H1 (cell line): ENCODE measurements at regions not wholly inside any gene's neighbourhood (a gene's known extent, or its start where the extent isn't known, plus 50 kb on each side); places are given as distances from the start of the nearest gene placed in this dataset.

ENCODE experiments used
- CTCF ChIA-PET: fragments of 300-600 bp; sonication (Branson Sonifier 250); formaldehyde crosslinking; loops from one replicate; lab custom pipeline; 2021; ENCODE audit not compliant: partially characterized antibody; lab: Charles Lee
- POLR2A ChIA-PET: fragments of 300-600 bp; sonication (Branson Sonifier 250); formaldehyde crosslinking; loops from one replicate; lab custom pipeline; 2021; ENCODE audit warnings: inconsistent platforms; ENCODE audit not compliant: partially characterized antibody; lab: Charles Lee
- DNase-seq, 2 experiments: peaks; one replicate each; pipeline versions ENCODE4 v3.0.0 to v3.0.0-alpha.2; 2010 to 2022; ENCODE audit warnings: low spot score in 2 of 2, low read depth in 1 of 2, mixed read lengths in 1 of 2
- FAIRE-seq: peaks from 2 replicates; lab custom pipeline; 2011; peaks lifted over from hg19 to GRCh38; lab: Jason Lieb, UNC
- H2AFZ ChIP-seq: 2 replicates; pipeline ENCODE4 v1.8.1; 2012; ENCODE audit warnings: low read length, inconsistent platforms
- H2AK5ac ChIP-seq: 2 replicates; pipeline ENCODE4 v1.6.1; 2013; ENCODE audit warnings: low read depth, low read length
- H2BK120ac ChIP-seq: replicated peaks from 2 replicates; pipeline ENCODE3; 2013; ENCODE audit warnings: low read depth, low read length, inconsistent platforms
- H2BK12ac ChIP-seq: 2 replicates; pipeline ENCODE4 v1.6.1; 2013; ENCODE audit warnings: low read depth, low read length
- H2BK15ac ChIP-seq: 2 replicates; pipeline ENCODE4 v1.6.1; 2013; ENCODE audit warnings: low read length
- H2BK20ac ChIP-seq: 2 replicates; pipeline ENCODE4 v1.6.1; 2013; ENCODE audit warnings: low read length
- H2BK5ac ChIP-seq: 2 replicates; pipeline ENCODE4 v1.6.1; 2013; ENCODE audit warnings: low read depth, low read length
- H3K14ac ChIP-seq: 2 replicates; pipeline ENCODE4 v1.6.1; 2013; ENCODE audit warnings: inconsistent platforms; ENCODE audit not compliant: insufficient read length
- H3K18ac ChIP-seq: 2 replicates; pipeline ENCODE4 v1.6.1; 2013; ENCODE audit warnings: low read length; ENCODE audit errors: extremely low read depth
- H3K23ac ChIP-seq: 2 replicates; pipeline ENCODE4 v1.6.1; 2013; ENCODE audit warnings: inconsistent platforms; ENCODE audit not compliant: insufficient read length
- H3K23me2 ChIP-seq: 2 replicates; pipeline ENCODE4 v1.6.1; 2013; ENCODE audit warnings: low read depth, low read length
- H3K27ac ChIP-seq: 2 replicates; pipeline ENCODE4 v1.6.1; 2011; ENCODE audit warnings: low read depth, low read length, inconsistent platforms
- H3K27me3 ChIP-seq, 4 experiments: replicated peaks in 1 of 4; 1 replicate in 1 of 4; 2 replicates in 3 of 4; pipeline versions ENCODE4 v1.6.1 to v1.8.1; 2011 to 2013; ENCODE audit warnings: low read length in 3 of 4, mild to moderate bottlenecking in 3 of 4, inconsistent platforms in 2 of 4, mixed read lengths in 2 of 4, moderate library complexity in 1 of 4; ENCODE audit not compliant: control insufficient read depth in 3 of 4, insufficient read depth in 3 of 4; ENCODE audit errors: extremely low read depth in 1 of 4
- H3K36me3 ChIP-seq, 4 experiments: 2 replicates each; pipeline versions ENCODE4 v1.6.1 to v1.8.1; 2011 to 2013; ENCODE audit warnings: mild to moderate bottlenecking in 4 of 4, low read length in 3 of 4, moderate library complexity in 2 of 4, control low read depth in 1 of 4, inconsistent platforms in 1 of 4; ENCODE audit not compliant: insufficient read depth in 4 of 4, control insufficient read depth in 2 of 4
- H3K4ac ChIP-seq: replicated peaks from 2 replicates; pipeline ENCODE3; 2013; ENCODE audit warnings: low read length, low read depth, mixed read lengths, inconsistent platforms; ENCODE audit not compliant: insufficient read length
- H3K4me1 ChIP-seq, 4 experiments: replicated peaks in 1 of 4; 1 replicate in 1 of 4; 2 replicates in 3 of 4; pipeline versions ENCODE4 v1.6.1 to v1.8.1; 2011 to 2013; ENCODE audit warnings: low read length in 3 of 4, inconsistent platforms in 2 of 4, mixed read lengths in 1 of 4; ENCODE audit not compliant: insufficient read depth in 4 of 4, control insufficient read depth in 3 of 4
- H3K4me2 ChIP-seq, 2 experiments: 2 replicates each; pipeline versions ENCODE4 v1.6.1 to v1.8.1; 2011 to 2013; ENCODE audit warnings: low read depth in 2 of 2, low read length in 2 of 2, control low read depth in 1 of 2, inconsistent platforms in 1 of 2, mild to moderate bottlenecking in 1 of 2; ENCODE audit not compliant: insufficient read depth in 1 of 2
- H3K4me3 ChIP-seq, 4 experiments: fragments of 200-600, 300-600 bp in 1 of 4; sonication (generic), shearing (Covaris generic), sonication (Bioruptor Twin) in 1 of 4; 2 replicates each; pipeline versions ENCODE4 v1.5.1 to v1.8.1; 2011 to 2016; ENCODE audit warnings: low read length in 4 of 4, low read depth in 3 of 4, control low read depth in 2 of 4, inconsistent platforms in 2 of 4, mild to moderate bottlenecking in 2 of 4, mixed read lengths in 1 of 4, moderate library complexity in 1 of 4; ENCODE audit not compliant: insufficient read depth in 2 of 4; ENCODE audit errors: extremely low read depth in 1 of 4
- H3K56ac ChIP-seq: replicated peaks from 2 replicates; pipeline ENCODE3; 2013; ENCODE audit warnings: low read depth, mild to moderate bottlenecking, mixed read lengths, low read length, inconsistent platforms; ENCODE audit not compliant: insufficient read length
- H3K79me1 ChIP-seq: 2 replicates; pipeline ENCODE4 v1.6.1; 2013; ENCODE audit warnings: low read depth, low read length, control low read depth
- H3K79me2 ChIP-seq, 2 experiments: 2 replicates each; pipeline versions ENCODE4 v1.6.1 to v1.8.1; 2012 to 2013; ENCODE audit warnings: low read length in 2 of 2, mild to moderate bottlenecking in 2 of 2, inconsistent platforms in 1 of 2; ENCODE audit not compliant: insufficient read depth in 2 of 2, control insufficient read depth in 1 of 2
- H3K9ac ChIP-seq, 4 experiments: replicated peaks in 1 of 4; 1 replicate in 1 of 4; 2 replicates in 3 of 4; pipeline versions ENCODE4 v1.6.1 to v1.8.1; 2011 to 2013; ENCODE audit warnings: low read depth in 3 of 4, low read length in 3 of 4, control low read depth in 2 of 4, mild to moderate bottlenecking in 2 of 4, moderate library complexity in 2 of 4, inconsistent platforms in 1 of 4; ENCODE audit errors: extremely low read depth in 1 of 4
- H3K9me3 ChIP-seq, 2 experiments: 2 replicates each; pipeline versions ENCODE4 v1.6.1 to v1.8.1; 2012 to 2013; ENCODE audit warnings: mild to moderate bottlenecking in 2 of 2, moderate library complexity in 2 of 2, control low read depth in 1 of 2, inconsistent platforms in 1 of 2, low read depth in 1 of 2, low read length in 1 of 2, mixed read lengths in 1 of 2; ENCODE audit not compliant: insufficient read depth in 2 of 2
- H4K20me1 ChIP-seq, 2 experiments: replicated peaks in 1 of 2; 2 replicates each; pipeline versions ENCODE3 to v1.8.1; 2011 to 2013; ENCODE audit warnings: inconsistent platforms in 2 of 2, low read length in 2 of 2, mild to moderate bottlenecking in 1 of 2; ENCODE audit not compliant: insufficient read depth in 2 of 2, control insufficient read depth in 1 of 2
- H4K5ac ChIP-seq: 2 replicates; pipeline ENCODE4 v1.6.1; 2013; ENCODE audit warnings: low read length, low read depth, mixed read lengths, inconsistent platforms; ENCODE audit not compliant: insufficient read length
- H4K8ac ChIP-seq: 2 replicates; pipeline ENCODE4 v1.8.0; 2013; ENCODE audit warnings: mild to moderate bottlenecking, moderate library complexity, low read length, inconsistent platforms; ENCODE audit not compliant: insufficient read depth; ENCODE audit errors: extremely low read depth
- H4K91ac ChIP-seq: replicated peaks from 2 replicates; pipeline ENCODE3; 2013; ENCODE audit warnings: low read length, mixed read lengths, inconsistent platforms; ENCODE audit not compliant: insufficient read length
- ATF3 ChIP-seq: IDR thresholded peaks from 2 replicates; pipeline ENCODE4 v1.6.1; 2011; ENCODE audit warnings: low read depth, mild to moderate bottlenecking, low read length; ENCODE audit not compliant: insufficient read depth
- CREB1 ChIP-seq: IDR thresholded peaks from 2 replicates; pipeline ENCODE4 v1.6.1; 2012; ENCODE audit warnings: inconsistent platforms
- JUND ChIP-seq: IDR thresholded peaks from 2 replicates; pipeline ENCODE4 v1.6.1; 2011; ENCODE audit warnings: mild to moderate bottlenecking, improper control_type of control experiment, low read length
- SP4 ChIP-seq: IDR thresholded peaks from 2 replicates; pipeline ENCODE4 v1.6.1; 2012; ENCODE audit warnings: low read length, inconsistent platforms
- TAF7 ChIP-seq: optimal IDR thresholded peaks from 2 replicates; pipeline ENCODE3; 2011; ENCODE audit warnings: low read depth, mild to moderate bottlenecking, inconsistent platforms, low read length, moderate library complexity, borderline replicate concordance
- WGBS, 2 experiments: shearing (Covaris generic) in 1 of 2; methylation state at CpG; one replicate each; pipeline versions ENCODE4 v1.1.6 to v1.1.7; 2013 to 2015; ENCODE audit warnings: low lambda C conversion rate in 2 of 2, mixed read lengths in 2 of 2, inconsistent platforms in 1 of 2, low coverage in 1 of 2, missing lambda C conversion rate in 1 of 2; ENCODE audit not compliant: insufficient replicate concordance in 2 of 2, insufficient coverage in 1 of 2, insufficient read length in 1 of 2; ENCODE audit errors: extremely low coverage in 1 of 2, missing lambda C conversion rate in 1 of 2; 5-methylcytosine and 5-hydroxymethylcytosine counted together

- POLR2A ChIA-PET: no interaction called here
- Histone ChIP-seq H4K8ac (no peak overlapping the region), H3K27me3 (no peaks in the 10 kb centered on the region), H3K9ac (no peak overlapping the region), H3K4me1 (no peaks in the 10 kb centered on the region), H3K79me2 (no peaks in the 10 kb centered on the region), H2BK15ac (no peak overlapping the region), H3K9me3 (no peaks in the 10 kb centered on the region), H2AFZ (peak overlapping the region; percentile 59), H2BK5ac (no peak overlapping the region), H3K23ac (no peak overlapping the region), H2AK5ac (no peak overlapping the region), H4K91ac (no peak overlapping the region), H3K4me3 (no peak overlapping the region), H3K14ac (no peak overlapping the region), H3K18ac (no peak overlapping the region), H2BK120ac (no peak overlapping the region), H3K36me3 (no peaks in the 10 kb centered on the region), H3K4me2 (no peak overlapping the region), H3K56ac (no peak overlapping the region), H4K5ac (no peak overlapping the region), H2BK20ac (no peak overlapping the region), H4K20me1 (no peaks in the 10 kb centered on the region), H3K79me1 (no peaks in the 10 kb centered on the region), H3K23me2 (no peaks in the 10 kb centered on the region), H3K27ac (no peak overlapping the region), H2BK12ac (no peak overlapping the region), H3K4ac (no peak overlapping the region)
- 85% methylated on average over 2 of the region's 2 CpGs; no CpG with 5 or more reads in 1 of the 2 experiments for WGBS, 2 experiments
- FAIRE-seq (no peak), DNase-seq (no peak)
- CTCF ChIA-PET: no interaction called here
- TF ChIP-seq ATF3: no peak
- TF ChIP-seq CREB1: no peak
- TF ChIP-seq JUND: no peak
- no peak for TF ChIP-seq TAF7
- TF ChIP-seq SP4: no peak
Measured at GRCh38 chr4:96509039-96509741, 669.3 kb downstream of the PDHA2 start.
